Body of pancreas (tissue), 4 donors: ENCODE measurements at regions not wholly inside any gene's neighbourhood (a gene's known extent, or its start where the extent isn't known, plus 50 kb on each side); places are given as distances from the start of the nearest gene placed in this dataset.
"Not testable (repeated sequence)": the region's sequence is repeated elsewhere in the genome, so short reads cannot be mapped to it uniquely, and the experiment has no call there.

ENCODE experiments used
- POLR2A ChIP-seq, 3 donors: fragments of 450-650 bp; IDR thresholded peaks; one replicate each; pipeline ENCODE4 v1.6.1; 2016; ENCODE audit warnings: antibody characterized with exemption in 3 of 3, mild to moderate bottlenecking in 2 of 3
- TF ChIP-seq, protein P1 (sequence below), 7 experiments: fragments of 450-650 bp in 4 of 7; fragments of 200-600 bp in 3 of 7; sonication (generic) in 3 of 7; IDR thresholded peaks; one replicate each; pipeline ENCODE4 v1.5.1; 2016 to 2019; ENCODE audit warnings: antibody characterized with exemption in 7 of 7

DNA sequence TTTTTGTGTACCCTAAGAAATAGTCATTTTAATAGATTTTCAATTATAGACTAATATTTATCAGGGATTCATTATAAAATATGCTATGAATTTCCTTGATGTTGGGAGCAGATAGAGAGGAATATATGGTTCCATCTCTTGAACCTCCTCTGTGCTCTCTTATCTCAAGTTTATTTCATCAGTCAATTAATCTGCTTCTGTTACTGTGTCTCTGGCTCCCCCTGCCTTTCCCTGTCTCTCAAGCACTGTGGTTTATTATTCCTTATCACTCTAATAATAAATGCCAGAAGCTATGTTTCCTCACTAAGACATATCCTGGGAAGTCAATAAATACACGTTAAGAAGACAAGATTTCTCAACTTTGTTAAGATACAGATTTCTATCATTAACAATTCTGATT lies 141.5 kb downstream of the SYT15 start:
- TF ChIP-seq, protein P1, sequence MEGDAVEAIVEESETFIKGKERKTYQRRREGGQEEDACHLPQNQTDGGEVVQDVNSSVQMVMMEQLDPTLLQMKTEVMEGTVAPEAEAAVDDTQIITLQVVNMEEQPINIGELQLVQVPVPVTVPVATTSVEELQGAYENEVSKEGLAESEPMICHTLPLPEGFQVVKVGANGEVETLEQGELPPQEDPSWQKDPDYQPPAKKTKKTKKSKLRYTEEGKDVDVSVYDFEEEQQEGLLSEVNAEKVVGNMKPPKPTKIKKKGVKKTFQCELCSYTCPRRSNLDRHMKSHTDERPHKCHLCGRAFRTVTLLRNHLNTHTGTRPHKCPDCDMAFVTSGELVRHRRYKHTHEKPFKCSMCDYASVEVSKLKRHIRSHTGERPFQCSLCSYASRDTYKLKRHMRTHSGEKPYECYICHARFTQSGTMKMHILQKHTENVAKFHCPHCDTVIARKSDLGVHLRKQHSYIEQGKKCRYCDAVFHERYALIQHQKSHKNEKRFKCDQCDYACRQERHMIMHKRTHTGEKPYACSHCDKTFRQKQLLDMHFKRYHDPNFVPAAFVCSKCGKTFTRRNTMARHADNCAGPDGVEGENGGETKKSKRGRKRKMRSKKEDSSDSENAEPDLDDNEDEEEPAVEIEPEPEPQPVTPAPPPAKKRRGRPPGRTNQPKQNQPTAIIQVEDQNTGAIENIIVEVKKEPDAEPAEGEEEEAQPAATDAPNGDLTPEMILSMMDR (IDR thresholded peaks at IDR 0.05) = peak in 2 of 7 experiments; percentile 8 to 13
- TF ChIP-seq POLR2A (IDR thresholded peaks at IDR 0.05) = not testable (repeated sequence)
